GM21515 (cell line): ENCODE measurements at regions not wholly inside any gene's neighbourhood (a gene's known extent, or its start where the extent isn't known, plus 50 kb on each side); places are given as distances from the start of the nearest gene placed in this dataset.

Source experiments
- ATAC-seq: cut with Tn5 transposase; IDR thresholded peaks from one replicate; pipeline ENCODE4 v1.9.1; 2021; ENCODE audit not compliant: unreplicated experiment

DNA sequence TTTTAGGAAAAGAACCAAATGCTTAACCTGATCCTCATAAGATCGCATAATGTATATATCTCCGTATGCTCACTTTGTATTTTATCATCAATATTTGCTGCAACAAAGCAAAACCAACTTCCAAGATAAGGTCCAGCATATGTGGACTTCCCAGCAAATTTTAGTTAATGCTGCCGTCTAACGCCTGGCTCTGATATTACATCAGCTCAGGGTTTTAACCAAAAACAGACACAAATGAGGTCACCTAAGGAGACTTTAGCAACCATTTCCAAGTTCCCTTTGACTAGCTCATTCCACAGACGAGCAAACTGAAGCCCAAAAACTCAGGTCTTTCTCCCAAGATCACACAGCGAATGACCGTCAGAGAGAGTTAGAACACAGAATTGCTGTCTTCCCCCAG, 59.4 kb upstream of the UCN3 start:
- ATAC-seq, result no peak

DNA sequence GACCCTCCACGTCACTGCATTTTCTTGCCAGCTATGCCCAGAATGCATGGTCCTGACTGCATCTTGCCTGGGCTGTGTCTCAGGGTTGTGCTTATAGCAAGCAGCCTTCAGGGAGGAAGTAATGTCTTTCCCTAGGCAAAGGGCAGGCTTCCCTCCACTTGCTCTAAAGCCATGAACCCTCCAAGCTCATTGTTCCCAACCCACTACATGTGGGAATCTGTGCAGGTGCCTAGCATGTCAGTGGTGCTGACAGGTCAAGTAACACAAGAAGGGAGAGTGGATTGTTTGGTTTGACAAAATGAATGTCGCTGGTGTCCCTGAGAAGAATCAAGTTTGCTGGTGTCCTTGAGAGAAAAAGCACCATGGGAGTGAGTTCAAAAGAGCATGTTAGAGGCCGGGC, 53.9 kb upstream of the UCN3 start:
- ATAC-seq, result no peak

- ATAC-seq, result no peak
These were observed 53.1 kb upstream of the UCN3 start for GRCh38 chr10:5311617-5312016.

DNA sequence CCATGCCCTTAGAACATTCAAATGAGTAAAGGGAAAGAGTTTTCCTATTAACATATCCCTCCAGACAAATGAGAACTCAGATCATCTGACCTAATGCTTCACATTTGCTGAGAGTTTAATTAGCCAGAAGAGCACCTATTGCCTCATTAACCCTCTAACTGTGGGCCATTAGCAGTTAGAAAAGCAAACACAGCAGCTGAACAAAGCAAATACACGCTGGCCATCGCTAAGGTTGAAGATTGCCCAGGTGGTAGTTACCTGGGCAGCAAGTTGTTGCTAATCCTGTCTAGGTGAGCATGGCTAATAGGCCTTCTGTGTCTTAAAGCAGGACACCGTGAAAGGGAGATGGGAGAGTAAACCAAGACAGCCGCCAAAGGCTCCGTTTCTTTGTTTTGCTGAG, 49.9 kb upstream of the UCN3 start:
- no peak for ATAC-seq
